ENCODE measurements at regions not wholly inside any gene's neighbourhood (a gene's known extent, or its start where the extent isn't known, plus 50 kb on each side); places are given as distances from the start of the nearest gene placed in this dataset.

- intact Hi-C loops (cut with DNase I) = no loop called here
- no peaks in the 10 kb centered on the region for H3K9me3 ChIP-seq
- H3K4me3 ChIP-seq = no peak overlapping the region
- DNase-seq (no peak), ATAC-seq (no peak)
- H3K4me1 ChIP-seq = no peaks in the 10 kb centered on the region
- peak; percentile 14 for TF ChIP-seq CTCF (IDR thresholded peaks at IDR 0.05)
- H3K27ac ChIP-seq = no peak overlapping the region
- 77 to 78% (median 78%) methylated on average over 9 of the region's 9 CpGs for whole genome bisulfite sequencing, 3 donors
- peaks cover 0 to 3% (median 2%) of the 10 kb centered on the region in 3 donors for H3K27me3 ChIP-seq (ENCODE audit: insufficient read depth in 3 of 3, low read length in 2 of 3)
- no peaks in the 10 kb centered on the region for H3K36me3 ChIP-seq (ENCODE audit: insufficient read depth in 1 of 2, low read depth in 1 of 2)
These were observed 75.2 kb downstream of the DHCR7 start for GRCh38 chr11:71372693-71373657.

DNA sequence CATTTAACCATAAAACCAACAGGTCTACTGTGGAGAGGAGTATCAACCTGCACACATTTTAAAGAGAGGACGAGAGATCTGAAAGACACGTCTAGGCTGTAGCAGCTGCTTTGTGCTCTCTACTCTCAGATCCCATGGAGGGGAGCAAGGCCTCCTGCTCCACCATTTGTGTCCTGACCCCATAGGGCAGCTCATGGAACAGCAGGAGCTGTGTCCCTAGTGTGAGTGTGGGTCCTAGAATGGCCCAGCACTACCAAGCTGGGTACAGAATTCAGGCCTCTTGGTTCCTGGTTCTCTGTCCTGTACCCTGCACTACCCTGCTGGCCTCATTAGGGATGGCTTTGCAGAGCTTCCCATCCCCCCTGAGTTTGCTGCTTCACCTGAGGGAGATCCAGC, 76.5 kb downstream of the DHCR7 start:
- Histone ChIP-seq H3K27ac (no peak overlapping the region), H3K9me3 (no peaks in the 10 kb centered on the region), H3K27me3 (ENCODE audit: insufficient read depth in 3 of 3, low read length in 2 of 3) (peaks cover 0 to 3% (median 2%) of the 10 kb centered on the region in 3 donors), H3K4me3 (no peak overlapping the region), H3K36me3 (ENCODE audit: insufficient read depth in 1 of 2, low read depth in 1 of 2) (no peaks in the 10 kb centered on the region), H3K4me1 (no peaks in the 10 kb centered on the region)
- ATAC-seq = no peak
- no peak for TF ChIP-seq CTCF (IDR thresholded peaks at IDR 0.05)
- no peak for DNase-seq
- WGBS, 3 donors = 69 to 90% (median 90%) methylated on average over 2 of the region's 2 CpGs
- intact Hi-C loops (cut with DNase I) = no loop called here

DNA sequence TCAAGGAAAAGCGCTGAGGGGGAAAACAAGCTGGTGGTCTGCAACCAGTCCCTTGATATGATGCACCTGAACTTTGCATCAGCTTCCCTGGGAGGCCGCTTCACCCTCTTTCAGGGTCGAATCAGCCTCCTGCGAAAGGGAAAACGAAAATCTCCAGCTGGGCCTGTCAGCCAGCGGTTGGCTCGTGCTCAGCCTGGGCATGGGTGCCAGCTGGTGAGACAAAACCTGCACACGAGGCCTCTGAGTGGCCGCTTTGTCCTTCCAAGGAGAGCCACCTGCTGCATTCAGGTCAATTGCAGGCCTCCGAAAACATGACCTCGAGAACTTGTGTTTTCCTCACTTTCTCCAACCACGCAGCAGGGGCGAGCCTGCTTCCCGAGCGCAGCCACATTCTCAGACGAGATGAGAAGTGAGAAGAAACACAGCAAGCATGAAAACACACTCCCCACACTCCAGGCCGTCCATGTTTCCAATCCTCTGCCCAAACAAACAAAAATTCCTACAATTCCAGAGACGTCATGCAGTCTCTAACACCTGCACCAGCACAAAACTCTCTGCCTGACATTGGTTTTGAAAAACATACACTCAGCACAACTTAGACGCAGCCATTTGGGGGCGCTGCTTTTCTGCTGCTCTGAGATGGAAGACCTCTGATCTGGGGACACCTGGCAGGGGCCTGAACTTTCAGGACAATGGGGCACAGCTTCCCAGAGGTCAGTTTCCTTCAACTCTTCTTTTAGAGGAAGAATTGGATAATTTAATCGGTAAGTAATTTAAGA, 77.1 kb downstream of the DHCR7 start:
- Histone ChIP-seq H3K36me3 (ENCODE audit: insufficient read depth in 1 of 2, low read depth in 1 of 2) (no peaks in the 10 kb centered on the region), H3K4me1 (no peaks in the 10 kb centered on the region), H3K9me3 (no peaks in the 10 kb centered on the region), H3K27me3 (ENCODE audit: insufficient read depth in 3 of 3, low read length in 2 of 3) (peaks cover 0 to 3% (median 2%) of the 10 kb centered on the region in 3 donors), H3K4me3 (no peak overlapping the region), H3K27ac (no peak overlapping the region)
- WGBS, 3 donors = 42 to 64% (median 61%) methylated on average over 21 of the region's 21 CpGs
- intact Hi-C loops (cut with DNase I) = no loop called here
- no peak for ATAC-seq
- no peak for TF ChIP-seq CTCF (IDR thresholded peaks at IDR 0.05)
- DNase-seq = no peak

DNA sequence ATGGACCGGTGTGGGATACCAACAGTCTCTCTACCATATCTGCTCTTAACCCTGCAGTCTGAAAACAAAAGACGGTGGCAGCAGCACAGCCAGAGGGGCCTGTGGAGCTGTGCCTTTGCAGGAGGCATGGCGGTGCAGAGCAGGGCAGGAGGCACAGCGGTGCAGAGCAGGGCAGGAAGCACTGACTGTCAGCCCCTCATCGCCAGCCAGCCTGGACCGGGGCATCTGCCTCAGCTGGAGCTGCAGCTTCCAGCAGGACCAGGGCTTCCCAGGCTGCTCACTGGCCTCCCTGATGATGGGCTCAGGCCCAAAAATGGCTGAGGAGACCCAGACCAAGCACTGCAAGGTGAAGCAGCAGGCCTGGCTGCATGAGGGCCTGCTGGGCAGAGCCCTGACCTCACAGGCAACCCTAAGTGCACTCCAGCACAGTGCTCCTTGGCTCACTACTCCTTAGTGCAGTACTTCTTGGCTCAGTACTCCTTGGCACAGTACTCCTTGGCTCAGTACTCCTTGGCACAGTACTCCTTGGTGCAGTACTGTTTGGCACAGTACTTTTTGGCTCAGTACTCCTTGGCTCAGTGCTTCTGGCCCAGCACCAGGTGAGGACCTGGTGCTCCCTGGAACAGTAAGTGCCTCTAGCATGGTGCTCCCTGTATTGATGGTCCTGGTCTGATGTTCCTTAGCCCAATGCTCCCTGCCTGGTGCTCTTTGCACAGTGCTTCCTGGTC, 78.0 kb downstream of the DHCR7 start:
- no peak overlapping the region for H3K27ac ChIP-seq
- peaks cover 0 to 3% (median 2%) of the 10 kb centered on the region in 3 donors for H3K27me3 ChIP-seq (ENCODE audit: insufficient read depth in 3 of 3, low read length in 2 of 3)
- DNase-seq (no peak), ATAC-seq (no peak)
- no peaks in the 10 kb centered on the region for H3K36me3 ChIP-seq (ENCODE audit: insufficient read depth in 1 of 2, low read depth in 1 of 2)
- no peaks in the 10 kb centered on the region for H3K9me3 ChIP-seq
- intact Hi-C loops (cut with DNase I) = no loop called here
- TF ChIP-seq CTCF (IDR thresholded peaks at IDR 0.05) = no peak
- H3K4me1 ChIP-seq = no peaks in the 10 kb centered on the region
- no peak overlapping the region for H3K4me3 ChIP-seq
- WGBS, 3 donors = 89 to 94% (median 89%) methylated on average over 6 of the region's 6 CpGs
